Activated gamma-delta T cell treated with Interleukin-2 at 50 U/mL for 16 hours (primary cell): ENCODE measurements at regions not wholly inside any gene's neighbourhood (a gene's known extent, or its start where the extent isn't known, plus 50 kb on each side); places are given as distances from the start of the nearest gene placed in this dataset.

Experiments used
- DNase-seq: peaks from one replicate; pipeline ENCODE4 v3.0.0-alpha.2; 2020

DNA sequence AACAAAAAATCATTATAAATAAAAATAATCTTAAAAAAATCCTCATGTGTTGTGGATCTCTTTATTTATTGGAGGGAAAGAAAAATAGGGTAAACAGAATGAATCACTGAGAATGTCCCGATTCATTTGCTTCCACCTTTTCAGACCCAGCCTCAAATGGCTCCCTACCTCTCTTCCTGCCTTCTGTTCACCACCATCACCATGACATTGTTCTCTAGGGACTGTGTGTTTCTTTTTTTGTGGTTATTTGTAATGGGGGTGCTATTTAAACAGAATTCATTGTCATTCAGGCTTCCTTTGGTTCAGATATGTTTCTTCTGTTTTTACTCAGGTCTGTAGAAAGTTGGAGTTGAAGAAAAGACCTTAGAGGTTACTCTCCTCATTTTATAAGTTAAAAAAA, 198.2 kb downstream of the KIF4B start:
- DNase-seq: no peak

DNA sequence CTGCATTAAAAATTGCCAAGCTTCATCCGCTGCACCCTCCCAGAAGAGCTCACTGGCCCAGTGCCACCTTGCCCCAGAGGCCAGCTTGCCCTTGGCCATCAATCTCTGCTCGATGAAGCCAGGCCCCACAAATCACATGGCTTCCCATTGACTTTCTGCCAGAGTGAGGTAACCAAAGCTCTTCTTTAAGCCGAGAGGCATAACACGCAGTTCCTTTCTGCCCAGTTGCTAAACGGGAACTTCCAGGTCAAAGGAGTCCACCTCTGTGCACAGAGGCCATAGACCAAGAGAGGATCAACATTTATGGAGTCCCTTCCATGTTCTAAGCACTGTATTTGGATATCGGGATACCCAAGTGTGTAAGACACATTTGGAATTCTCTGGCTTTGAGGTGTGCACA, 208.8 kb downstream of the KIF4B start:
- DNase-seq: no peak

DNA sequence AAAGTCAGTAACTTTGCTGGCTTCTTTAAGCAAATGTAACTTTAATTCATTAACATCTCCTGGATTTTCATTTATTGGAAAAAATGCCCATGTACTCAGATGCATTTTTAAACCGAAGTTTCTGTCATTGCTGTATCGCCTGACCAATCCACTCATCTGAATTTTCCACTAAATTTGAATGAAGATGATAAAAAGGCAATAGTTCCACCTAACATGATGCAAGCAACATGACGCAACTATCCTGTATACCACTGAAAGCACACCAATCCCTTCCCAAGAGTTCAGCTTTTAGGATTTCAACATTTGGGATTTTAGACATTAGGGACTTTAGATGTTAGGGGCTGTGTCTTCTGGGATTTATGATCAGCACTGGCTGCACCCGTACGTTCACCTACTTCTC, 215.6 kb downstream of the KIF4B start:
- DNase-seq: no peak

DNA sequence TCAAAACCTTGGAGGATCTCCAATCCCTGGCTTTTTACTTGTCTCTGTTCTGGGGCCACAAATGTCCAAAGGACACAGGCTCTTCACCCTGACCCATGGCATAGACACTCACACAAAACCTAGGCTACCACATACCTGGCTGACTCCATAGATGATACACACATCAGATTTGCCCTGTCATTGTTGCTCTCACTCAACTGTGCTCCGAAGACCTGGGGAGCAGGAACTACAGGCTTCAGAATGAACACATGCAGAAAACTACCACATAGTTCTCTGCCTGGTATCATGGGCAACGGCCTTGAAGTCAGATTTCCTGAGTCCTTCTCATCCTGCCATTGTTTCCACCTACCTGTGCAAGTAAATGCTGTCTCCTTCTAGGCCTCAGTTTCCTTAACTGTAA, 226.2 kb downstream of the KIF4B start:
- no peak for DNase-seq

DNA sequence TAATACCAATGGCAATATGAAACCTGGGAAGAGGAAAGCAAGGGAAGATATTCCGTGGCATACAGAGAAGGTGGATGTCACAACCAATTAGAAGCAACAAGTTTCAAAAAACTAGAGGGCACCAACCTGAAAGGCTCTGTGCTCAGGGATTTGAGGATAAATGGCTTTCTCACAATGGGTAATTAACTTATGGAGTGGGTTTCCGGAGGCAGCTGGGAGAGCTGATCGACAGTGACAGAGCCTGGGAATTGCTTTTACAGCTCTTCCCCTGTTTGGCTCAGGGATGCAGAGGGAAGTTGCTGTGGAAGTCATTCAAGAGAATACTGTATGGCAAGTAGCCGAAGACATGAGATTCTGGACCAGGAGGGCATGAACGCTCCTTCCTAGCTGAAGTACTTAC, 237.0 kb downstream of the KIF4B start:
- DNase-seq: no peak

DNA sequence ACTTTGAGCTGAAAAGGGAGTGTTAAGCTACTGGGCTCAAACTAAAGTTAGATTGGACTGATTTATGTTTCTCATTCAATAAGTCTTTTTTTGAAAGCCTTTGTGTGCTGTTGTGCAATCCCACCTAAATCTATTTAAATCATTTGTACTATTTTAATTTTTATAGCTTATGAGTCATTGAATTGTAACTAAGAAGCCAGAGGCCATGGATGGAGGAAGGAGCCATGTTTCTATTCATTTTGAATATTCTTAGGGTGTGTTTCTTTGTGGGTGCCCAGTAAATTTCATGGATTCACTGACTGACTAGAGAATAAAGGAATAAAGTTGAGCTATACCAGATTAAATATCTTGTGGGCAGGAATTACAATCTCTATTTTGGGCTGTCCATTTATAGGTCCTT, 238.5 kb downstream of the KIF4B start:
- no peak for DNase-seq

DNA sequence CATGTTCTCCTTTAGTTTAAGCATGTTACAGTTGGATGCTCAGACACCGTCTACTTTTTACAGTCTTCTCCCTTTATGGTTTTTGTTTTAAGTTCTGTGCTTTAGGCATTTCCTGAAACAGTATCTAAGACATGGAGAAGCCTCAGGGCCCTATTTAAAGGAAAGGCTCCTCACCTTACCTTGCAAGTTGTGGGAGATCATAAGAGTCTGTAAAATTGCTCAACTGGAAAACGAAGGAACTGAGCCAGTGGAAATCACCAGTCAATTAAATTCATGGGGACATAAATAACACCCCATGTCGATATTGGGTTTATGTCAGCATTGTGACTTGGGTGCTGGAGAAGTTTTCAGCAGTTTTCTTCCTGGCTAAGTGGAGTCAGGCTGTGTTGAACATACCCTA, 239.2 kb downstream of the KIF4B start:
- no peak for DNase-seq

DNA sequence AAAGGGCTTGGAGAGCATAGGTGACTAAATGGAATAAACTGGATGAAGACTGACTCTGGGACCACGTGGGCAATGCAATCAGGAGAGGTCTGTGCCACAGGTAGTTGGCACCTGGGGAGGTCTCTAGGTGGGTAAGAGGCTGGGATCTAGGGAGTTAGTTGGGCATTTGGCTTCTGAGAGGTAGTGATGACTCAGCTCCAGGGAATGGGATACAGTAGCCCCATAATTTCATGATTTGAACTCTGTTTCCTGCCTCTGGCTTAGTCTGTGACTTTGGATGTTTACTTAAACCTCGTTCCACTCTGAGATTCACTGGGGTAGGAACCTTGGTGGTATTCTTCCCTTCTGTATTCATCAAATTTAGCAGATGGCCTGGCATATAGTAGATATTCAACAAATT, 240.8 kb downstream of the KIF4B start:
- no peak for DNase-seq

DNA sequence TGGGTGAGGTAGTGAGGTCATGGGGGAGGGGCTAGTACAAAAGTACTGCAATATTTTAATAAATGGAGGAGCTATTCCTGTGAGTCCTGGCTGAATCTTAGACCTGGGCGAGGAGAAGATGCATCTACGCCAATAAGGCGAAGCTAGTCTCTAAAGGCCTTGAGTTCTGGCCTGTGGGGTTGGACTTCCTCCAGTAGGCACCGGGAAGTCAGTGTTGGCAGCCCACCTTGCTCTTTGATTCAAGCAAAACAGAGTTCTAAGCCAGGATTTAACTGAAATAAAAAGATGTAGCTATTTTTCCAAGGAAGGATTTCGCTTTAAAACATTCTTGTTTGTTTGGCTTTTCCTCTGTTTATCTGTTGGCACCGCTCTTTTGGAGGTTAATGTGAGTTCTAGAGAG, 244.6 kb downstream of the KIF4B start:
- DNase-seq: no peak

DNA sequence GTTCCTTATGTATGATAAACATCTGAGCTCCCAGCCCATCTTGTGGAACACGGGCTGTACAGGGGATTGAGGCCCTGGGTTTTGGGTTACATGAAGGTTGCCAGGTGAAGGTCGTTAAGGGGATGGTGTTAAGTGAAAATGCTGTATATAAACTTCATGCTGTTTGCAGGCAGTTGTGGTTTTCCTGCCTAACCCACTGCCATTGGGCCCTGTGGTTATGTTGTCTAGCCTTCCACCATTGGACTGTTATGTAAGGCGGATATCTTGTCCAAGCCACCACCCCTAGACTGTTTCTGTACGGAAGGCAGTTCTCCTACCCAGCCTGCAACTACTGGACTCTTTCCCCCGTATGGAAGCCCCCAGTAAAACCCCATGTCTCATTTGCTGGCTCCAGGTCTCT, 246.1 kb downstream of the KIF4B start:
- no peak for DNase-seq

DNA sequence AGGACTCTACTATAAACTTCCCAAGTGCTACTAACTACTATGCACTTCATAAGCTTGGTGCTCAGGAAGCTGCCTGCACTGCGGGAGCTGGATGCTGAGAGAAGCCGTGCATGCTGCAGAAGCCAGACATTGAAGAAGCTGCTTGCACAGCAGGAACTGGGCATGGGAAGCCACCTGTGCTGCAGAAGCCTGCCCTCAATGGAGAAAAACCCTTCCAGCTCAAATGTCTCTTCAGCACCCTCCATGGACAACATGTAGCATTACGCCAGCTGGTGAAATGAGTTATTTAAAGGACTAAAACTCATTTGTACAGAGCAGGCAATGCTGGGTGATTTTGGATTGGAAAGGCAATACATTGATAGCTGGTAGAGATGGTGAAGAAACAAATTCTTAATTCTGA, 247.2 kb downstream of the KIF4B start:
- no peak for DNase-seq

DNA sequence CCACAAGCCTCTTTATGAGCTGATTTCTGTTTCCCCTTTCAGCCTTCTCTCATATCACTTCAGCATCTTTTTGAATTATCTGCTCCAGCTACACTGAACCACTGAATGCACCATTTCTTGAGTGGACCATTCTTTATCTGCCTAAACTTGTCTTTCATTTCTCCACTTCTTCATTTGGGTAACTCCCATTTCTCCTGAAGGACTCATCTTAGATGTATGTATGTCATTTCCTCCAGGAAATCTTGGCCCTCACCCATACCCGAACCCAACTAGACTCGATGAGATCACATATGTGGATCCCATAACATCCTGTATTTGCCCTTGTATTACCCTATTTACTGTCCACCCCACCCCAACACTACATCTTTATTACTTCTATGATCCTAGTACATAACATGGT, 249.8 kb downstream of the KIF4B start:
- DNase-seq: no peak

DNA sequence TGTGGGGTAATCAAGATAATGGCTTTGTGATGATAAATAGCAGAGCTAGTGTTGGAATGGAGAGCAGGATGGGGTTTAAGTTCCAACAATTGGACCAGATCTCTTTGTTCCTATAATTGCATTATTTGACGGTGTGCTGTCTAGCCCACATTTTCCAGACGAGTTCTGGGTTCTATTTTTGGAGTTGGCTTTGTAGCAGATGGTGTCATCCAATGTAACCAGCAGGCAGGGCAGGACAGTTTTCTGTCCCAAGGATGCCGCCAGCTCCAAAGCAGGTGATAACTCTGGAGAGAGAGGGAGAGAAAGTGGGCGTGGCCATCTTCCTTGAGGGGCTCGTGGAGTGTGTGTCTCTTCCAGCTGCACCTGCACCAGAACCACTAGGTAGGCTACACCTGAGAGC, 251.3 kb downstream of the KIF4B start:
- no peak for DNase-seq

DNA sequence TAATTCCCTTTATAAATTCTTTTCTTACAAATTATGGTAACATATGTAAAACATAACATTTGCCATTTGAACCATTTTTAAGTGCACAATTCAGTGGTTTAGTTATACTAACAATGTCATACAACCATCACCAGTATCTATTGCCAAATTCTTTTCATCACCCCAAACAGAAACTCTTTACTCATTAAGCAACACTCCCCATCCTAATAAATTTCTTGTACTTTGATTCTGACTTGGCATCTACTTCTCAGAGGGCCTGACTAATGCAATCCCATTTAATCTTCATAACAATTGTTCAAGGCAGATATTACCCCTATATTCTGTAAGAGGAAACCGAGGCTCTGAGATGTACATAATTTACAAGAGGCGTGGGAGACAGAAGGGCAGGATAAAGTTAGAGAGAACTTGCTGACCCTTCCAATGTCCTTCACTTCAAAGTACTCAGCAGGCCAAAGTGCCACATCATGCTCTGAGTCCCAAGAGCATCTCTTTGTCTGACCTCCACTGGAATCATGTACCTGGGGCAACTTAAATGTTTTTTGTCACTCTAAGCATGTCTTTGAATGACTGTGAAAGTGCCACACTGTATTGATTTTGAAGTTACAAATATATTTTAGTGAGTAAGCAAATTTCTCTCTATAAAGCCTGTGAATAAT, 255.3 kb downstream of the KIF4B start:
- no peak for DNase-seq

DNA sequence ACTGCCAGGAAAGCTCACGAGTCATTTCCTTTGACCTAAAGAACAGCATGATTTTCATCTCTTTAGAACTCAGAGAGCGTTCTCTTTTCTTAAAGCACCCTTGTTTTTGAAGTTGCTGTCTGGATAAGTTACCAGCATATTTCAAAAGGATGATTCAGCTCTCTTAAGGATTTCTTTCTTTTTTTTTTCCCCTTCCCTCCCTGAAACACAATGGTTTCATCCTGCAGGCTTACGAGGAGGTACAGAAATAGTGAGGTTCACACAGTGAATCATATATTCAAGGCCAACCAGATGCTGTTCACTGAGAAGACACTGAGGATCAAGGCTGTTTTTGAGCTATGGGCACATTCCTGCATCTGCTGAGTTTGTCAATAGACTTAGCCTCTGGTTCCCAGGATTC, 257.2 kb downstream of the KIF4B start:
- no peak for DNase-seq

DNA sequence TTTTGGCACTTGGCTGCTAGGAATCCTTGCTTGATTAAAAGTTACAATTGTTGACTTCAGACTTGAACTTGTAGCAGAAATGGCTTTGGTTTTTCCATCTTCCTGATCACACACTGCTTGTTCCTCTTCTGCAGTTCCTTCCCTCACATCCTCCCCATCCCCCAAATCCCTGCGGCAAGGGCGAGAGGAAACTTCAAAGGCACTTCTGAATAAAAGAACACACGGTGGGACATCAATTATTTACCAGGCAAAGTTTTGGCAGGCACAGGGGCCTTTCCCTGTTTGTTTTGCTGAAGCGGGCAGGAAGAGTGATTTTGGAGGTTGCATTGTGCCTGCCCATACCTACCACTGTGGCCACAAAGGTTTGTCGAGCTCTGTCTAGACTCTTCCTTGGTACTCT, 260.9 kb downstream of the KIF4B start:
- no peak for DNase-seq

DNA sequence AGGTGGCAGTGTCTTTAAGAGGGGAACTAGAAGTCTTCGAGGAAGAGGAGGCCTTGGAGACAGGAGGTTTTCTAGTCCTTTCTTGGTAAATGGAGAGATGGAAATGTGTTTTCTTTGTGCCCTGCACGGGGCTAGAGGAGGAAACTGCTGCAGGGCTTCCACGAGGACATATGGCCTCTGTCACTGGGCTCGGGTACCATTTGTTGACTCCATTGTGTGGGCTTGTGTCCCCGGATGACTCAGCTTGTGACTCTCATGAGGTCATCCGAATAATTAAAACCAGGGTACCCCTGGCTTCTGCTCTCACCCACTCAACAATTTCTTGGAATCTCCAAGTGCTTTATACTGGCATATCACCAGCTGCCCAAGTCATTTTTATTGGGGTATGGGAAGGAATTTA, 261.7 kb downstream of the KIF4B start:
- no peak for DNase-seq

DNA sequence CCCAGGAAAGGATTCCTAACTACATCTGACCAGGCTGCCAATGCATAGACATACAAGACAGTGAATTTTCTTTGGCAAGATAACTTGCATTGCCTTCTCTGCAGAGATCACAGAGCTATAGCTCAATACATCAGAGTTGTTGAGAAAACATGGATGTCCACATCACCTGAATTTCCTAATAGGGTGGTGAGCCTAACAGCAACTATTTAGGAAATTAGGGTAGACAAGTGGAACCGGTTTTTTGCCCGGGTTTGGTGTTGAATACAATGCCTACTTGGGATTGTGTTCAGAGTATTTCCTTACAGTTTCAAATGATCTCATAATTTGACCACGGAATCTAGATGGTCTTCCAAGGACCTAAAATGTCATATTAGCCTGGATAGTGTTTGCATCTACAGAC, 262.7 kb downstream of the KIF4B start:
- no peak for DNase-seq

DNA sequence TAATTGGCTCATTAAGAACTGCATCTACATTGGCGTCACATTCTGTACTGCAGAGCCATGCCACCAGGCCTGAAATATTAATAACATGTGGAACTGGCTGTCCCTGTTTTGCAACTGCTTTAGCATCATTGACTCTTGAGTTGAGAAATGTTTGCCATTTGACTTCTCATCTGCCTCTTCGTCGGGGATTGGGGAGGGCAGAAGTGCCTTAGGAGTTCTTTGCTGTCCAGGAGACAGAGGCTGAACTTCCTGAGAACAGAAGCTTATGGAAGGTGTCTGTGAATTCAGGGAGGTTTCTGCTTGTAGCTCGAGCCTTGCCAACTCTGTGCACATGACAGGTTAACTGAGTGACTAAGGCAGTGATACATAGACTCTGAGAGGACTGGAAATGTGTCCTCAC, 265.0 kb downstream of the KIF4B start:
- no peak for DNase-seq

DNA sequence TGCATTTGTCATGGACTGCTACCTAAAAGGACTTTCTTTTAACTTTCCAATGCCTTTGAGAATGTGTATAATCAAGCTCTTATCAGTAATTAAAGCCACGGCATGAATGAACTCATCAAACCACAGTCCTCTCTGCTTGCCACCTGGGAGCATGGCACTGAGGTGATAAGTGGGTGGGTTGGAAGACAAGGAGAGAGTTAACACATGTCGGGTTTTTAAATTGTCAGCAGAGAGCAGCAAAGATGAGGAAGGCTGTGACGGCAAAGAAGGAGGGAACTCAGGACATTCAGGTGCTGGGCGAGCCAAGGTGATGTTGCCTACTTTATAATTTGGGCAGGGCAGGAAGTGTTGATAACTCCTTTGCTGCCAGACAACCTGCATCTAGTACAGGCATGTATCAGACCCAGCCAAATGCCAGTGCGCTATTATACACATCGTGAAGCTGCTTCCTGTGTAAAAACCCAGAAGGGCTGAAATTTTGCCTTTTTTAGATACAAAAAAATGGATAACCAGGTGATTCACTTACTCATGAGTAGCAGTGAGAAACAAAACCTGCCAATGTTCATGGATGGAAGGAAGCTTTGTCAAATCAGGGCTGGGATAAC, 269.1 kb downstream of the KIF4B start:
- no peak for DNase-seq

DNA sequence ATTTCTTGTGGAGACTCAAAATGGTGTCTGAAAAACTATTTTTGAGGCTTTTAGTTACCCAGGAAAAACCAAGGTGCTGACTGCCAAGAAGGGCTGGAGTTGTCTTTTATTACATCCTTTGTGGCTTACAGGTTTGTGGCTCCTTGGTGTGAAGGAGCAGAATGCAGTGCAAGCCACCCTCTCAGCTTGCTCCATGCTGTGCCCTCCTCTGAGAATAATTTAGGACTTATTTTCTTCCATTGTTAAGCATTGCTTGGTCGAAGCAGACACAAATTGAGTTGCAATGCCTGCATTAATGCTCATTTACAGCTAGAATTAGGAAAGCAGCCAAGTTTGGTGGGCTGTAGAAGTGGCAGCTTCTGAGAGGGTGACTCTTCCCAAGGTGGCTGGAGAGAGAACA, 272.2 kb downstream of the KIF4B start:
- DNase-seq: no peak

DNA sequence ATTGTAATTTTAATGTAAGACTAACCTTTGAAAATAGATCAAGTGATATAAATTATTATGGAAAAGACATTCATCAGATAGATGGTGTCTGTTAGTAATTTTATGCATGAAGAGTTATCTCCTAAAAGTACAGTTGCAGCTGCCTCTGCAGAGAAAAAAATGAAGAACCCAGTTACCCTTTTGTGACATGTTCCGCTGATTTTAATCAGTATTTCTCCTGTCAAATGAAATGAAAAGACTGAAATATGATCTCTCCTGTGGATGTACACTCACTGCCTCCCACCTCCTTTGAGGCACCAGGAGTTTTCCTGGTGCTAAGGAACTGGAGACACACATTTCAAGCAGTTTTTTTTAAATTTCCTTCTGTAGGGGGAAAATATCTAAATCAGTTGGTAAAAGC, 277.4 kb downstream of the KIF4B start:
- DNase-seq: no peak

DNA sequence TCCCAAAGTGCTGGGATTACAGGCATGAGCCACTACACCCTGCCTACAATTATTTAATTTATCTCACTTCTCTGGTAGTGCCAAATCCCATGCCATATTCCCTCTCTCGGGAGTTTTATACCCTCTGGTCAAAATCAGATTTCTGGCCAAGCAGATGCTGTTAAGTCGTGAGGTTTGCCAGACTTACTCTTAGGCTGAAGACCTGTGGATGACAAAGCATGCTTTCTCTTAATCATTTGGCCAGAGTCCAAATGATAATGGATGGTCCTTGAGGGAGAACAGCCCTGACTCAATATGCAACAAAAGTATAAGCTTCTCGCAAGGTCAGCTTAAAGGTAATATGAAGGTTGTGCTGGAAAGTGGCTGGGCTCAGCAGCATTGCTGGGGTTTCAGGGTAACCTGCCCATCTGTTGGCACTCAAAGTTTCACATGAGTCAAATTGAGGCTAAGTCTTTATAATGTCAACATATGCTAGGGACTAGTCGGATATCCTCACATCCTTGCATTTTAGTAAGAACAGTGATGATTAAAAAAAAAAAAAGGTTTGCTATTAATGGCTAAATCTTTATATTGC, 280.1 kb downstream of the KIF4B start:
- DNase-seq: no peak

DNA sequence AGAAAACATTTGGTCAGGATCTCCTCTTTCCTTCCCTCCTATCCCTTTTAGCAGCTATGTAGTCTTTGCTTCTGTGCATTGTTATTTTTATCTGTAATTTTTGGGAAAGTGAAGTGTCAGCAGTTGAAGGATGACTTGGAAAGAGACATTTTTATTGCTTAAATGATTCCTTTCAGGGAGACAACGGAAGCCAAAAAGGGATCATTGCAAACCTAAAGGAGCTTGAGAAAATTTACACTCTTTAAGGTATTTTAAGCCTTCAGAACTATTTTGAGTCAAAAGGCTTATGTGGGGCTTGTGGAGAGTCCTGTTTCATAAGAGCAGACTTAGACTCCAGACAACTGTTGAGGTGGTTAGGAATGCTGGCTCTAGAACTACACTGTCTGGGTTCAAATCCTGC, 281.6 kb downstream of the KIF4B start:
- no peak for DNase-seq

DNA sequence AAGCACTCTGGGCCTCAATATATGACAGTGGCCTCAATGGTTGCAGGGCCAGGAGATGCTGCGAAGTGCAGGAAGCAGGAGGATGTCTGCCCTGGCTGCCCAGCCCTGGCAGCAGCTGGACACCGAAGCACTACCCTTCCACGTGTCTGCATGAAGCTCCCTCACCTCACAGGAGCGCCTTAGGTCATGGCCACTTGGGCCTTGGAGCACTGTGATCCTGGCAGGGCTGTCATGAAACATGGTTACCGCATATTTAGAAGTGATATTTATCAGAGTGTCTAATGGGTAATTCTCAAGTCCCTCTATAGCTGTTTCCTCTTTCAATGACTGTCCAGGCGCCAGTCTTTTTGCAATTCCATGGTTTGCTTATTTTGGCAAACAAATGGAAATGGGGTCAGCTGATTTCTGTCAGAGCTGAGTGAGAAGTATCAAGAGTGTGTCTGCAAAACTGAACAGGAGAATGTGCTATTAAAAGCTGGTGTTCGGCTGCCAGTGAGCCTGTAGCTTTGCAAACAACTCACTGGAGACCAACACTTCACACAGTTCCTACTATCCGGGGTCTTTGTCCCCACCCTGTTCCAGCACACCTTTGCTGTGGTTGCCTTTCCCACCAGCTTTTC, 285.9 kb downstream of the KIF4B start:
- DNase-seq: no peak
